IMR-90 (cell line): ENCODE measurements at regions not wholly inside any gene's neighbourhood (a gene's known extent, or its start where the extent isn't known, plus 50 kb on each side); places are given as distances from the start of the nearest gene placed in this dataset.
A peak's percentile ranks its signal among the peaks of the same experiment; 100 is the strongest.

Source experiments
- ATAC-seq: fragments of 200-7000 bp; cut with Tn5 transposase; 2 replicates; pipeline ENCODE4 v1.9.1; 2020; ENCODE audit warnings: low read depth, mild to moderate bottlenecking, moderate library complexity
- BruUV-seq: library from RNA; stranded (reverse); fragments of 400-500 nt; replicated peaks from 2 replicates; lab custom pipeline; 2021; lab: Mats Ljungman, UMichigan
- CTCF ChIA-PET: fragments of 300-600 bp; formaldehyde crosslinking; extraction: SDS; loops from one replicate; lab custom pipeline; 2021; ENCODE audit warnings: antibody characterized with exemption; lab: Yijun Ruan, JAX
- POLR2A ChIA-PET: fragments of 300-600 bp; sonication (Branson Sonifier 250); formaldehyde crosslinking; loops from one replicate; lab custom pipeline; 2022; ENCODE audit warnings: antibody characterized with exemption; ENCODE audit not compliant: unreplicated experiment; lab: Charles Lee
- DNase-seq: peaks from one replicate; pipeline ENCODE4 v3.0.0; 2013
- H2AFZ ChIP-seq: replicated peaks from 2 replicates; pipeline ENCODE3; 2013; ENCODE audit warnings: low read length, mild to moderate bottlenecking; ENCODE audit not compliant: poor library complexity
- H2AK5ac ChIP-seq: 2 replicates; pipeline ENCODE4 v1.6.1; 2013; ENCODE audit warnings: low read depth, low read length, inconsistent platforms
- H2AK9ac ChIP-seq: replicated peaks from 2 replicates; pipeline ENCODE3; 2013; ENCODE audit warnings: mild to moderate bottlenecking, low read depth, low read length, moderate library complexity; ENCODE audit not compliant: poor library complexity
- H2BK120ac ChIP-seq: 2 replicates; pipeline ENCODE4 v1.6.1; 2013; ENCODE audit warnings: low read depth, low read length, inconsistent platforms
- H2BK15ac ChIP-seq: 3 replicates; pipeline ENCODE4 v1.6.1; 2013; ENCODE audit warnings: low read depth, low read length, inconsistent platforms
- H2BK20ac ChIP-seq: 2 replicates; pipeline ENCODE4 v1.6.1; 2013; ENCODE audit warnings: low read depth, mild to moderate bottlenecking, inconsistent platforms, low read length, moderate library complexity
- H2BK5ac ChIP-seq: 2 replicates; pipeline ENCODE4 v1.6.1; 2013; ENCODE audit warnings: mild to moderate bottlenecking, low read depth, low read length, inconsistent platforms; ENCODE audit not compliant: poor library complexity, severe bottlenecking
- H3K14ac ChIP-seq: replicated peaks from 2 replicates; pipeline ENCODE4 v1.6.1; 2013; ENCODE audit warnings: low read depth, low read length, inconsistent platforms
- H3K18ac ChIP-seq: 2 replicates; pipeline ENCODE4 v1.6.1; 2013; ENCODE audit warnings: low read depth, low read length, control low read depth
- H3K23ac ChIP-seq: 2 replicates; pipeline ENCODE4 v1.6.1; 2013; ENCODE audit warnings: low read depth, low read length, inconsistent platforms
- H3K27ac ChIP-seq: 2 replicates; pipeline ENCODE4 v1.5.1; 2013; ENCODE audit warnings: mild to moderate bottlenecking, control low read depth, low read length; ENCODE audit not compliant: insufficient read depth
- H3K27me3 ChIP-seq: 2 replicates; pipeline ENCODE4 v1.6.1; 2013; ENCODE audit warnings: low read length; ENCODE audit not compliant: control insufficient read depth, insufficient read depth
- H3K36me3 ChIP-seq: 2 replicates; pipeline ENCODE4 v1.6.1; 2013; ENCODE audit warnings: low read length, mixed read lengths; ENCODE audit not compliant: control insufficient read depth, insufficient read depth
- H3K4ac ChIP-seq: 2 replicates; pipeline ENCODE4 v1.6.1; 2013; ENCODE audit warnings: low read depth, low read length, inconsistent platforms
- H3K4me1 ChIP-seq: 2 replicates; pipeline ENCODE4 v1.6.1; 2013; ENCODE audit warnings: low read length, mixed read lengths; ENCODE audit not compliant: control insufficient read depth, insufficient read depth
- H3K4me2 ChIP-seq: 2 replicates; pipeline ENCODE4 v1.6.1; 2013; ENCODE audit warnings: low read depth, mild to moderate bottlenecking, control low read depth, low read length, moderate library complexity
- H3K4me3 ChIP-seq: 2 replicates; pipeline ENCODE4 v1.5.1; 2013; ENCODE audit warnings: low read depth, mild to moderate bottlenecking, control low read depth, low read length, moderate library complexity; ENCODE audit not compliant: insufficient read depth
- H3K56ac ChIP-seq: 2 replicates; pipeline ENCODE4 v1.6.1; 2013; ENCODE audit warnings: low read length, inconsistent platforms; ENCODE audit not compliant: insufficient read depth; ENCODE audit errors: extremely low read depth
- H3K79me1 ChIP-seq, 2 experiments: 2 replicates each; pipeline ENCODE4 v1.6.1; 2013; ENCODE audit warnings: low read length in 2 of 2, inconsistent platforms in 1 of 2, low read depth in 1 of 2
- H3K9ac ChIP-seq: 2 replicates; pipeline ENCODE4 v1.6.1; 2013; ENCODE audit warnings: low read depth, low read length, control low read depth
- H3K9me1 ChIP-seq: 2 replicates; pipeline ENCODE4 v1.6.1; 2013; ENCODE audit warnings: low read length, inconsistent platforms; ENCODE audit not compliant: insufficient read depth
- H3K9me3 ChIP-seq: 2 replicates; pipeline ENCODE4 v1.6.1; 2013; ENCODE audit warnings: low read length; ENCODE audit not compliant: control insufficient read depth, insufficient read depth
- H4K20me1 ChIP-seq: 2 replicates; pipeline ENCODE4 v1.6.1; 2013; ENCODE audit warnings: low read length, inconsistent platforms; ENCODE audit not compliant: insufficient read depth
- H4K5ac ChIP-seq: 2 replicates; pipeline ENCODE4 v1.6.1; 2013; ENCODE audit warnings: mild to moderate bottlenecking, low read depth, low read length, control low read depth
- H4K8ac ChIP-seq, 2 experiments: 2 replicates each; pipeline ENCODE4 v1.6.1; 2013; ENCODE audit warnings: low read depth in 2 of 2, low read length in 2 of 2, control low read depth in 1 of 2, inconsistent platforms in 1 of 2
- H4K91ac ChIP-seq: 2 replicates; pipeline ENCODE4 v1.6.1; 2013; ENCODE audit warnings: low read depth, low read length, inconsistent platforms; ENCODE audit not compliant: insufficient read depth
- CEBPB ChIP-seq: IDR thresholded peaks from 2 replicates; pipeline ENCODE4 v1.6.1; 2012; ENCODE audit warnings: low read depth, low read length, improper control_type of control experiment
- CHD1 ChIP-seq: IDR thresholded peaks from 2 replicates; pipeline ENCODE4 v1.6.1; 2012; ENCODE audit warnings: low read depth, low read length, improper control_type of control experiment
- CTCF ChIP-seq: conservative IDR thresholded peaks from 2 replicates; pipeline ENCODE4 v1.5.1; 2012; ENCODE audit warnings: mild to moderate bottlenecking, low read depth, low read length, improper control_type of control experiment
- NFE2L2 ChIP-seq: fragments of 150-350 bp; IDR thresholded peaks from 2 replicates; pipeline ENCODE4 v1.6.1; 2016; ENCODE audit warnings: low read depth, mild to moderate bottlenecking, low read length
- RAD21 ChIP-seq: IDR thresholded peaks from 2 replicates; pipeline ENCODE4 v1.6.1; 2012; ENCODE audit warnings: low read length, improper control_type of control experiment
- WGBS, 2 experiments: methylation state at CpG; one replicate each; pipeline versions ENCODE4 v1.1.5 to v1.1.7; 2013; ENCODE audit warnings: missing lambda C conversion rate in 2 of 2; ENCODE audit not compliant: insufficient read length in 1 of 2; ENCODE audit errors: extremely low coverage in 2 of 2; 5-methylcytosine and 5-hydroxymethylcytosine counted together
- dilution Hi-C: fragments of 300-500 bp; cut with HindIII; formaldehyde crosslinking; loops from one replicate; pipeline ENCODE4 v1.14.3; 2018; ENCODE audit warnings: low sequenced_read_pairs; ENCODE audit not compliant: unreplicated experiment
- in situ Hi-C: fragments of 300-500 bp; cut with MboI; formaldehyde crosslinking; loops from 3 replicates; pipeline ENCODE4 v1.14.3; 2019; ENCODE audit warnings: low sequenced_read_pairs, inconsistent platforms, mixed read lengths
- intact Hi-C: fragments of 100-400 bp; cut with micrococcal nuclease; formaldehyde crosslinking; loops from 2 replicates; pipeline ENCODE4 v1.10.0; 2022

GRCh38 chr16:86810062-86810461, 231.7 kb downstream of the FOXL1 start:
- no peak overlapping the region for H3K4me3 ChIP-seq
- H4K8ac ChIP-seq: no peak overlapping the region
- TF ChIP-seq NFE2L2 (no peak), CHD1 (no peak), CTCF (no peak), RAD21 (no peak), CEBPB (no peak)
- H3K9me1 ChIP-seq: peaks cover 8% of the 10 kb centered on the region; the same call in 1 of the 2 replicates
- intact Hi-C loops: no loop called here
- no peaks in the 10 kb centered on the region for H3K9me3 ChIP-seq
- H3K23ac ChIP-seq: no peak overlapping the region
- WGBS, 2 experiments: no CpG with 5 or more reads among the region's 2 CpGs
- no TSS peak for BruUV-seq
- H3K9ac ChIP-seq: no peak overlapping the region
- no peak overlapping the region; the same call in 1 of the 2 replicates for H3K18ac ChIP-seq
- H3K4me2 ChIP-seq: no peak overlapping the region
- H2AFZ ChIP-seq: no peak overlapping the region
- peaks cover 8% of the 10 kb centered on the region for H3K4me1 ChIP-seq
- ATAC-seq (no peak), DNase-seq (no peak)
- in situ Hi-C loops: no loop called here
- no peak overlapping the region for H3K4ac ChIP-seq
- peak overlapping the region; percentile 57; the same call in 1 of the 2 replicates for H2AK5ac ChIP-seq
- H4K5ac ChIP-seq: no peak overlapping the region
- no peaks in the 10 kb centered on the region for H4K20me1 ChIP-seq
- H3K14ac ChIP-seq: no peak overlapping the region
- no peak overlapping the region for H3K56ac ChIP-seq
- H2BK20ac ChIP-seq: 0 out of 2 replicates have a peak overlapping the region, but pooled peaks have one; percentile 27
- no peaks in the 10 kb centered on the region for H3K36me3 ChIP-seq
- H2AK9ac ChIP-seq: no peak overlapping the region
- no peak overlapping the region for H4K91ac ChIP-seq
- dilution Hi-C loops: no loop called here
- no peak overlapping the region; the same call in 2 of the 3 replicates for H2BK15ac ChIP-seq
- ChIA-PET CTCF (no interaction called here), POLR2A (no interaction called here)
- no peak overlapping the region for H3K27ac ChIP-seq
- peaks cover 17% of the 10 kb centered on the region for H3K27me3 ChIP-seq
- H2BK120ac ChIP-seq: peak overlapping the region; percentile 4; the same call in 1 of the 2 replicates
- H2BK5ac ChIP-seq: no peak overlapping the region
- no peaks in the 10 kb centered on the region for H3K79me1 ChIP-seq
